WTC11 (cell line): ENCODE measurements at regions not wholly inside any gene's neighbourhood (a gene's known extent, or its start where the extent isn't known, plus 50 kb on each side); places are given as distances from the start of the nearest gene placed in this dataset.

Experiments used
- ATAC-seq: fragments of 200-7000 bp; cut with Tn5 transposase; 2 replicates; pipeline ENCODE4 v1.10.0; 2021; ENCODE audit warnings: mild to moderate bottlenecking, moderate library complexity
- CTCF ChIA-PET: fragments of 300-600 bp; sonication (Branson Sonifier 250); formaldehyde crosslinking; loops from one replicate; lab custom pipeline; 2021; ENCODE audit warnings: antibody characterized with exemption; lab: Charles Lee
- POLR2A ChIA-PET: fragments of 350-600 bp; sonication (Branson Sonifier 250); formaldehyde crosslinking; loops from one replicate; lab custom pipeline; 2021; ENCODE audit warnings: antibody characterized with exemption; lab: Charles Lee
- DNase-seq: peaks from one replicate; pipeline ENCODE4 v3.0.0; 2021; ENCODE audit warnings: low spot score
- H3K27ac Mint-ChIP-seq: 2 replicates; pipeline ENCODE4 v1.8.0; 2021; ENCODE audit warnings: mixed read lengths
- H3K27me3 Mint-ChIP-seq: 2 replicates; pipeline ENCODE4 v1.8.0; 2021; ENCODE audit warnings: low read depth, mild to moderate bottlenecking, moderate library complexity, mixed read lengths
- H3K36me3 Mint-ChIP-seq: 2 replicates; pipeline ENCODE4 v1.8.0; 2021; ENCODE audit warnings: mixed read lengths
- H3K4me1 Mint-ChIP-seq: 2 replicates; pipeline ENCODE4 v1.8.0; 2022; ENCODE audit warnings: mixed read lengths
- H3K4me3 Mint-ChIP-seq: 2 replicates; pipeline ENCODE4 v1.8.0; 2021; ENCODE audit warnings: mild to moderate bottlenecking, moderate library complexity, mixed read lengths
- H3K9me3 Mint-ChIP-seq: 2 replicates; pipeline ENCODE4 v1.8.0; 2021; ENCODE audit warnings: mixed read lengths
- ATF1 ChIP-seq: sonication (generic); formaldehyde crosslinking; IDR thresholded peaks from 2 replicates; pipeline ENCODE4 v1.8.1; 2023; ENCODE audit warnings: mild to moderate bottlenecking, moderate library complexity, missing genetic modification reagents
- CREM ChIP-seq: sonication (generic); formaldehyde crosslinking; IDR thresholded peaks from 2 replicates; pipeline ENCODE4 v1.8.1; 2022; ENCODE audit warnings: mild to moderate bottlenecking, missing genetic modification reagents, moderate library complexity
- ETV6 ChIP-seq: sonication (generic); formaldehyde crosslinking; IDR thresholded peaks from 2 replicates; pipeline ENCODE4 v1.8.1; 2022; ENCODE audit warnings: mild to moderate bottlenecking, missing genetic modification reagents
- FOXJ3 ChIP-seq: sonication (generic); formaldehyde crosslinking; IDR thresholded peaks from 2 replicates; pipeline ENCODE4 v1.9.0; 2021; ENCODE audit warnings: missing genetic modification reagents, mild to moderate bottlenecking, borderline replicate concordance
- KAT7 ChIP-seq: sonication (generic); formaldehyde crosslinking; IDR thresholded peaks from 2 replicates; pipeline ENCODE4 v1.8.1; 2023; ENCODE audit warnings: missing genetic modification reagents, mild to moderate bottlenecking, borderline replicate concordance
- MYBL2 ChIP-seq: sonication (generic); formaldehyde crosslinking; IDR thresholded peaks from 2 replicates; pipeline ENCODE4 v1.8.1; 2023; ENCODE audit warnings: mild to moderate bottlenecking, moderate library complexity, missing genetic modification reagents
- NFATC4 ChIP-seq: fragments of 250-450 bp; sonication (Bioruptor Pico); IDR thresholded peaks from 2 replicates; pipeline ENCODE4 v1.9.0; 2021; ENCODE audit warnings: mild to moderate bottlenecking
- NFE2L1 ChIP-seq: sonication (generic); formaldehyde crosslinking; IDR thresholded peaks from 2 replicates; pipeline ENCODE4 v1.8.1; 2023; ENCODE audit warnings: missing genetic modification reagents
- NR3C1 ChIP-seq: sonication (generic); formaldehyde crosslinking; conservative IDR thresholded peaks from 2 replicates; pipeline ENCODE4 v1.8.1; 2023; ENCODE audit warnings: low read depth, mild to moderate bottlenecking, missing genetic modification reagents
- PRRX2 ChIP-seq: fragments of 250-450 bp; sonication (Bioruptor Pico); IDR thresholded peaks from 2 replicates; pipeline ENCODE4 v1.8.0; 2021; ENCODE audit warnings: mild to moderate bottlenecking
- ZNF232 ChIP-seq: sonication (generic); formaldehyde crosslinking; IDR thresholded peaks from 2 replicates; pipeline ENCODE4 v1.8.0; 2022; ENCODE audit warnings: mild to moderate bottlenecking, missing genetic modification reagents
- ZNF396 ChIP-seq: fragments of 250-450 bp; sonication (Bioruptor Pico); IDR thresholded peaks from 2 replicates; pipeline ENCODE4 v1.8.0; 2021; ENCODE audit warnings: mild to moderate bottlenecking, moderate library complexity, borderline replicate concordance
- ZNF423 ChIP-seq: fragments of 250-450 bp; sonication (Bioruptor Pico); IDR thresholded peaks from 2 replicates; pipeline ENCODE4 v2.1.2; 2022; ENCODE audit warnings: mild to moderate bottlenecking, moderate library complexity
- TF ChIP-seq, protein P1 (sequence below): sonication (generic); formaldehyde crosslinking; IDR thresholded peaks from 2 replicates; pipeline ENCODE4 v1.8.1; 2022; ENCODE audit warnings: low read depth, mild to moderate bottlenecking, moderate library complexity, missing genetic modification reagents, borderline replicate concordance
- TF ChIP-seq, protein P2 (sequence below): fragments of 250-450 bp; sonication (Bioruptor Pico); IDR thresholded peaks from 2 replicates; pipeline ENCODE4 v2.1.2; 2022; ENCODE audit warnings: mild to moderate bottlenecking, moderate library complexity
- TF ChIP-seq, protein P3 (sequence below): sonication (generic); formaldehyde crosslinking; IDR thresholded peaks from 2 replicates; pipeline ENCODE4 v1.8.1; 2023; ENCODE audit warnings: mild to moderate bottlenecking, missing genetic modification reagents
- TF ChIP-seq, protein P4 (sequence below): sonication (generic); formaldehyde crosslinking; IDR thresholded peaks from 2 replicates; pipeline ENCODE4 v1.8.1; 2023; ENCODE audit warnings: mild to moderate bottlenecking, missing genetic modification reagents
- TF ChIP-seq, protein P5 (sequence below): sonication (generic); formaldehyde crosslinking; IDR thresholded peaks from 2 replicates; pipeline ENCODE4 v1.8.1; 2023; ENCODE audit warnings: mild to moderate bottlenecking, missing genetic modification reagents, borderline replicate concordance
- TF ChIP-seq, protein P6 (sequence below): sonication (generic); formaldehyde crosslinking; IDR thresholded peaks from 2 replicates; pipeline ENCODE4 v1.8.0; 2022; ENCODE audit warnings: mild to moderate bottlenecking, missing genetic modification reagents
- TF ChIP-seq, protein P7 (sequence below): sonication (generic); formaldehyde crosslinking; conservative IDR thresholded peaks from 2 replicates; pipeline ENCODE4 v1.8.1; 2022; ENCODE audit warnings: mild to moderate bottlenecking, missing genetic modification reagents
- TF ChIP-seq, protein P8 (sequence below): fragments of 250-450 bp; sonication (Bioruptor Pico); IDR thresholded peaks from 2 replicates; pipeline ENCODE4 v1.9.0; 2021; ENCODE audit warnings: mild to moderate bottlenecking, borderline replicate concordance
- TF ChIP-seq, protein P9 (sequence below): sonication (generic); formaldehyde crosslinking; IDR thresholded peaks from 2 replicates; pipeline ENCODE4 v1.8.1; 2023; ENCODE audit warnings: mild to moderate bottlenecking, moderate library complexity, missing genetic modification reagents

DNA sequence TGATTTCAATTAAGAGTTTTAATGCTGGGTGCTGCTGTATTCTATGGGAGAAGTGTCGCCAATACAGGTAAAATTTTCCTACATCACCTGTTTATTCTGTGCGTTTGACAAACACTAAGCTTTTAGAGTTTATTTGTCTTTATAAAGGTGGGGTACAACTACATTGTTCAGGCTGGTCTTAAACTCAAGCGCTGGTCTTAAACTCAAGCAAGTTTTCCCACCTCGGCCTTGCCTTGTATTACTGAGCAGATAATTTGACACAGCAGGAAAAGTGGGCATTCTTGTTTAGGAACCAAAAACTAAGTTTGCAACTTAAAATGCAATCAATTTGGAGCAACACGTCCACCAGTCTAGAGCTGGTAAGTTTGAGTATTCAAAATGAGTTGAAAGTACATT, 112.9 kb upstream of the BTN3A2 start:
- Mint-ChIP-seq H3K36me3 (peaks cover 16% of the 10 kb centered on the region), H3K4me3 (peak overlapping the region; percentile 96), H3K27me3 (no peaks in the 10 kb centered on the region), H3K9me3 (no peaks in the 10 kb centered on the region), H3K27ac (peak overlapping the region; percentile 98), H3K4me1 (peaks cover 33% of the 10 kb centered on the region)
- DNase-seq (no peak), ATAC-seq (no peak)
- CTCF ChIA-PET = interaction anchor here (1.6 to 1.7 kb wide), 2 partner anchors 18 to 29 kb away, joined by 4 read pairs; no protein-coding TSS in a partner anchor
- POLR2A ChIA-PET = interaction anchor here (0.9 to 4.3 kb wide), 20 partner anchors 8 to 1642 kb away, joined by 3 to 97 read pairs (median 21); a partner anchor contains a TSS
- TF ChIP-seq ETV6 = no peak
- TF ChIP-seq MYBL2 (CRISPR knock-in tag) = no peak
- TF ChIP-seq, protein P1, sequence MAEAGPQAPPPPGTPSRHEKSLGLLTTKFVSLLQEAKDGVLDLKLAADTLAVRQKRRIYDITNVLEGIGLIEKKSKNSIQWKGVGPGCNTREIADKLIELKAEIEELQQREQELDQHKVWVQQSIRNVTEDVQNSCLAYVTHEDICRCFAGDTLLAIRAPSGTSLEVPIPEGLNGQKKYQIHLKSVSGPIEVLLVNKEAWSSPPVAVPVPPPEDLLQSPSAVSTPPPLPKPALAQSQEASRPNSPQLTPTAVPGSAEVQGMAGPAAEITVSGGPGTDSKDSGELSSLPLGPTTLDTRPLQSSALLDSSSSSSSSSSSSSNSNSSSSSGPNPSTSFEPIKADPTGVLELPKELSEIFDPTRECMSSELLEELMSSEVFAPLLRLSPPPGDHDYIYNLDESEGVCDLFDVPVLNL (CRISPR knock-in tag) = no peak
- TF ChIP-seq KAT7 (CRISPR knock-in tag) = no peak; the same call in 1 of the 2 replicates
- no peak for TF ChIP-seq ZNF232 (CRISPR knock-in tag)
- no peak for TF ChIP-seq FOXJ3
- TF ChIP-seq, protein P2, sequence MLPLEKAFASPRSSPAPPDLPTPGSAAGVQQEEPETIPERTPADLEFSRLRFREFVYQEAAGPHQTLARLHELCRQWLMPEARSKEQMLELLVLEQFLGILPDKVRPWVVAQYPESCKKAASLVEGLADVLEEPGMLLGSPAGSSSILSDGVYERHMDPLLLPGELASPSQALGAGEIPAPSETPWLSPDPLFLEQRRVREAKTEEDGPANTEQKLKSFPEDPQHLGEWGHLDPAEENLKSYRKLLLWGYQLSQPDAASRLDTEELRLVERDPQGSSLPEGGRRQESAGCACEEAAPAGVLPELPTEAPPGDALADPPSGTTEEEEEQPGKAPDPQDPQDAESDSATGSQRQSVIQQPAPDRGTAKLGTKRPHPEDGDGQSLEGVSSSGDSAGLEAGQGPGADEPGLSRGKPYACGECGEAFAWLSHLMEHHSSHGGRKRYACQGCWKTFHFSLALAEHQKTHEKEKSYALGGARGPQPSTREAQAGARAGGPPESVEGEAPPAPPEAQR (CRISPR knock-in tag) = no peak
- TF ChIP-seq NR3C1 (CRISPR knock-in tag) = no peak
- TF ChIP-seq, protein P3, sequence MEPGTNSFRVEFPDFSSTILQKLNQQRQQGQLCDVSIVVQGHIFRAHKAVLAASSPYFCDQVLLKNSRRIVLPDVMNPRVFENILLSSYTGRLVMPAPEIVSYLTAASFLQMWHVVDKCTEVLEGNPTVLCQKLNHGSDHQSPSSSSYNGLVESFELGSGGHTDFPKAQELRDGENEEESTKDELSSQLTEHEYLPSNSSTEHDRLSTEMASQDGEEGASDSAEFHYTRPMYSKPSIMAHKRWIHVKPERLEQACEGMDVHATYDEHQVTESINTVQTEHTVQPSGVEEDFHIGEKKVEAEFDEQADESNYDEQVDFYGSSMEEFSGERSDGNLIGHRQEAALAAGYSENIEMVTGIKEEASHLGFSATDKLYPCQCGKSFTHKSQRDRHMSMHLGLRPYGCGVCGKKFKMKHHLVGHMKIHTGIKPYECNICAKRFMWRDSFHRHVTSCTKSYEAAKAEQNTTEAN (CRISPR knock-in tag) = no peak
- peak; percentile 55; the same call in 1 of the 2 replicates for TF ChIP-seq PRRX2
- TF ChIP-seq, protein P4, sequence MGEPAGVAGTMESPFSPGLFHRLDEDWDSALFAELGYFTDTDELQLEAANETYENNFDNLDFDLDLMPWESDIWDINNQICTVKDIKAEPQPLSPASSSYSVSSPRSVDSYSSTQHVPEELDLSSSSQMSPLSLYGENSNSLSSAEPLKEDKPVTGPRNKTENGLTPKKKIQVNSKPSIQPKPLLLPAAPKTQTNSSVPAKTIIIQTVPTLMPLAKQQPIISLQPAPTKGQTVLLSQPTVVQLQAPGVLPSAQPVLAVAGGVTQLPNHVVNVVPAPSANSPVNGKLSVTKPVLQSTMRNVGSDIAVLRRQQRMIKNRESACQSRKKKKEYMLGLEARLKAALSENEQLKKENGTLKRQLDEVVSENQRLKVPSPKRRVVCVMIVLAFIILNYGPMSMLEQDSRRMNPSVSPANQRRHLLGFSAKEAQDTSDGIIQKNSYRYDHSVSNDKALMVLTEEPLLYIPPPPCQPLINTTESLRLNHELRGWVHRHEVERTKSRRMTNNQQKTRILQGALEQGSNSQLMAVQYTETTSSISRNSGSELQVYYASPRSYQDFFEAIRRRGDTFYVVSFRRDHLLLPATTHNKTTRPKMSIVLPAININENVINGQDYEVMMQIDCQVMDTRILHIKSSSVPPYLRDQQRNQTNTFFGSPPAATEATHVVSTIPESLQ (CRISPR knock-in tag) = no peak
- TF ChIP-seq, protein P5, sequence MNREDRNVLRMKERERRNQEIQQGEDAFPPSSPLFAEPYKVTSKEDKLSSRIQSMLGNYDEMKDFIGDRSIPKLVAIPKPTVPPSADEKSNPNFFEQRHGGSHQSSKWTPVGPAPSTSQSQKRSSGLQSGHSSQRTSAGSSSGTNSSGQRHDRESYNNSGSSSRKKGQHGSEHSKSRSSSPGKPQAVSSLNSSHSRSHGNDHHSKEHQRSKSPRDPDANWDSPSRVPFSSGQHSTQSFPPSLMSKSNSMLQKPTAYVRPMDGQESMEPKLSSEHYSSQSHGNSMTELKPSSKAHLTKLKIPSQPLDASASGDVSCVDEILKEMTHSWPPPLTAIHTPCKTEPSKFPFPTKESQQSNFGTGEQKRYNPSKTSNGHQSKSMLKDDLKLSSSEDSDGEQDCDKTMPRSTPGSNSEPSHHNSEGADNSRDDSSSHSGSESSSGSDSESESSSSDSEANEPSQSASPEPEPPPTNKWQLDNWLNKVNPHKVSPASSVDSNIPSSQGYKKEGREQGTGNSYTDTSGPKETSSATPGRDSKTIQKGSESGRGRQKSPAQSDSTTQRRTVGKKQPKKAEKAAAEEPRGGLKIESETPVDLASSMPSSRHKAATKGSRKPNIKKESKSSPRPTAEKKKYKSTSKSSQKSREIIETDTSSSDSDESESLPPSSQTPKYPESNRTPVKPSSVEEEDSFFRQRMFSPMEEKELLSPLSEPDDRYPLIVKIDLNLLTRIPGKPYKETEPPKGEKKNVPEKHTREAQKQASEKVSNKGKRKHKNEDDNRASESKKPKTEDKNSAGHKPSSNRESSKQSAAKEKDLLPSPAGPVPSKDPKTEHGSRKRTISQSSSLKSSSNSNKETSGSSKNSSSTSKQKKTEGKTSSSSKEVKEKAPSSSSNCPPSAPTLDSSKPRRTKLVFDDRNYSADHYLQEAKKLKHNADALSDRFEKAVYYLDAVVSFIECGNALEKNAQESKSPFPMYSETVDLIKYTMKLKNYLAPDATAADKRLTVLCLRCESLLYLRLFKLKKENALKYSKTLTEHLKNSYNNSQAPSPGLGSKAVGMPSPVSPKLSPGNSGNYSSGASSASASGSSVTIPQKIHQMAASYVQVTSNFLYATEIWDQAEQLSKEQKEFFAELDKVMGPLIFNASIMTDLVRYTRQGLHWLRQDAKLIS (CRISPR knock-in tag) = no peak
- TF ChIP-seq, protein P6, sequence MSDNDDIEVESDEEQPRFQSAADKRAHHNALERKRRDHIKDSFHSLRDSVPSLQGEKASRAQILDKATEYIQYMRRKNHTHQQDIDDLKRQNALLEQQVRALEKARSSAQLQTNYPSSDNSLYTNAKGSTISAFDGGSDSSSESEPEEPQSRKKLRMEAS (CRISPR knock-in tag) = no peak
- peak; percentile 91 for TF ChIP-seq NFATC4
- TF ChIP-seq ATF1 (CRISPR knock-in tag) = no peak
- no peak for TF ChIP-seq ZNF396
- TF ChIP-seq, protein P7, sequence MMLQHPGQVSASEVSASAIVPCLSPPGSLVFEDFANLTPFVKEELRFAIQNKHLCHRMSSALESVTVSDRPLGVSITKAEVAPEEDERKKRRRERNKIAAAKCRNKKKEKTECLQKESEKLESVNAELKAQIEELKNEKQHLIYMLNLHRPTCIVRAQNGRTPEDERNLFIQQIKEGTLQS = no peak
- no peak for TF ChIP-seq ZNF423 (CRISPR knock-in tag)
- TF ChIP-seq, protein P8, sequence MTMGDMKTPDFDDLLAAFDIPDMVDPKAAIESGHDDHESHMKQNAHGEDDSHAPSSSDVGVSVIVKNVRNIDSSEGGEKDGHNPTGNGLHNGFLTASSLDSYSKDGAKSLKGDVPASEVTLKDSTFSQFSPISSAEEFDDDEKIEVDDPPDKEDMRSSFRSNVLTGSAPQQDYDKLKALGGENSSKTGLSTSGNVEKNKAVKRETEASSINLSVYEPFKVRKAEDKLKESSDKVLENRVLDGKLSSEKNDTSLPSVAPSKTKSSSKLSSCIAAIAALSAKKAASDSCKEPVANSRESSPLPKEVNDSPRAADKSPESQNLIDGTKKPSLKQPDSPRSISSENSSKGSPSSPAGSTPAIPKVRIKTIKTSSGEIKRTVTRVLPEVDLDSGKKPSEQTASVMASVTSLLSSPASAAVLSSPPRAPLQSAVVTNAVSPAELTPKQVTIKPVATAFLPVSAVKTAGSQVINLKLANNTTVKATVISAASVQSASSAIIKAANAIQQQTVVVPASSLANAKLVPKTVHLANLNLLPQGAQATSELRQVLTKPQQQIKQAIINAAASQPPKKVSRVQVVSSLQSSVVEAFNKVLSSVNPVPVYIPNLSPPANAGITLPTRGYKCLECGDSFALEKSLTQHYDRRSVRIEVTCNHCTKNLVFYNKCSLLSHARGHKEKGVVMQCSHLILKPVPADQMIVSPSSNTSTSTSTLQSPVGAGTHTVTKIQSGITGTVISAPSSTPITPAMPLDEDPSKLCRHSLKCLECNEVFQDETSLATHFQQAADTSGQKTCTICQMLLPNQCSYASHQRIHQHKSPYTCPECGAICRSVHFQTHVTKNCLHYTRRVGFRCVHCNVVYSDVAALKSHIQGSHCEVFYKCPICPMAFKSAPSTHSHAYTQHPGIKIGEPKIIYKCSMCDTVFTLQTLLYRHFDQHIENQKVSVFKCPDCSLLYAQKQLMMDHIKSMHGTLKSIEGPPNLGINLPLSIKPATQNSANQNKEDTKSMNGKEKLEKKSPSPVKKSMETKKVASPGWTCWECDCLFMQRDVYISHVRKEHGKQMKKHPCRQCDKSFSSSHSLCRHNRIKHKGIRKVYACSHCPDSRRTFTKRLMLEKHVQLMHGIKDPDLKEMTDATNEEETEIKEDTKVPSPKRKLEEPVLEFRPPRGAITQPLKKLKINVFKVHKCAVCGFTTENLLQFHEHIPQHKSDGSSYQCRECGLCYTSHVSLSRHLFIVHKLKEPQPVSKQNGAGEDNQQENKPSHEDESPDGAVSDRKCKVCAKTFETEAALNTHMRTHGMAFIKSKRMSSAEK = peak; percentile 91; the same call in 1 of the 2 replicates
- no peak for TF ChIP-seq CREM
- TF ChIP-seq NFE2L1 (CRISPR knock-in tag) = no peak
- TF ChIP-seq, protein P9, sequence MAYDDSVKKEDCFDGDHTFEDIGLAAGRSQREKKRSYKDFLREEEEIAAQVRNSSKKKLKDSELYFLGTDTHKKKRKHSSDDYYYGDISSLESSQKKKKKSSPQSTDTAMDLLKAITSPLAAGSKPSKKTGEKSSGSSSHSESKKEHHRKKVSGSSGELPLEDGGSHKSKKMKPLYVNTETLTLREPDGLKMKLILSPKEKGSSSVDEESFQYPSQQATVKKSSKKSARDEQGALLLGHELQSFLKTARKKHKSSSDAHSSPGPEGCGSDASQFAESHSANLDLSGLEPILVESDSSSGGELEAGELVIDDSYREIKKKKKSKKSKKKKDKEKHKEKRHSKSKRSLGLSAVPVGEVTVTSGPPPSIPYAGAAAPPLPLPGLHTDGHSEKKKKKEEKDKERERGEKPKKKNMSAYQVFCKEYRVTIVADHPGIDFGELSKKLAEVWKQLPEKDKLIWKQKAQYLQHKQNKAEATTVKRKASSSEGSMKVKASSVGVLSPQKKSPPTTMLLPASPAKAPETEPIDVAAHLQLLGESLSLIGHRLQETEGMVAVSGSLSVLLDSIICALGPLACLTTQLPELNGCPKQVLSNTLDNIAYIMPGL = no peak
